CD4-positive, alpha-beta memory T cell (primary cell): ENCODE measurements at regions not wholly inside any gene's neighbourhood (a gene's known extent, or its start where the extent isn't known, plus 50 kb on each side); places are given as distances from the start of the nearest gene placed in this dataset.

Experiments
- CTCF ChIA-PET: fragments of 350-600 bp; sonication (Branson Sonifier 250); formaldehyde crosslinking; loops from one replicate; lab custom pipeline; 2021; ENCODE audit warnings: inconsistent platforms; ENCODE audit not compliant: partially characterized antibody; lab: Charles Lee
- POLR2A ChIA-PET: fragments of 350-600 bp; sonication (Branson Sonifier 250); formaldehyde crosslinking; loops from one replicate; lab custom pipeline; 2021; ENCODE audit not compliant: partially characterized antibody; lab: Charles Lee
- DNase-seq, 5 donors: peaks; one replicate each; pipeline versions ENCODE4 v3.0.0 to v3.0.0-alpha.2; 2020 to 2022; ENCODE audit warnings: mixed read lengths in 1 of 5
- H3K27ac ChIP-seq: one replicate; pipeline ENCODE4 v1.7.0; 2013; ENCODE audit warnings: low read depth, low read length
- H3K27me3 ChIP-seq: 2 replicates; pipeline ENCODE4 v1.7.0; 2013; ENCODE audit warnings: mild to moderate bottlenecking, low read length, moderate library complexity; ENCODE audit not compliant: insufficient read depth
- H3K36me3 ChIP-seq: 2 replicates; pipeline ENCODE4 v1.7.0; 2013; ENCODE audit warnings: mild to moderate bottlenecking, low read length, moderate library complexity; ENCODE audit not compliant: insufficient read depth
- H3K4me1 ChIP-seq: 2 replicates; pipeline ENCODE4 v1.7.0; 2013; ENCODE audit warnings: mild to moderate bottlenecking, low read length, moderate library complexity; ENCODE audit not compliant: insufficient read depth
- H3K4me3 ChIP-seq, 2 donors: one replicate each; pipeline ENCODE4 v1.7.0; 2013; ENCODE audit warnings: low read length in 2 of 2, mild to moderate bottlenecking in 1 of 2
- H3K9me3 ChIP-seq, 2 donors: one replicate each; pipeline ENCODE4 v1.7.0; 2013; ENCODE audit warnings: low read length in 2 of 2, control low read depth in 1 of 2; ENCODE audit not compliant: control insufficient read depth in 1 of 2
- H3K27ac Mint-ChIP-seq, 7 donors: one replicate each; pipeline ENCODE4 v1.8.0; 2020 to 2021; ENCODE audit warnings: mixed read lengths in 7 of 7, mild to moderate bottlenecking in 6 of 7, inconsistent platforms in 3 of 7, moderate library complexity in 3 of 7
- H3K27me3 Mint-ChIP-seq, 2 donors: one replicate each; pipeline ENCODE4 v1.8.0; 2020 to 2021; ENCODE audit warnings: mixed read lengths in 2 of 2
- H3K36me3 Mint-ChIP-seq, 2 donors: one replicate each; pipeline ENCODE4 v1.8.0; 2020 to 2021; ENCODE audit warnings: mixed read lengths in 2 of 2, inconsistent platforms in 1 of 2, mild to moderate bottlenecking in 1 of 2
- H3K4me1 Mint-ChIP-seq, 4 donors: one replicate each; pipeline ENCODE4 v1.8.0; 2020 to 2021; ENCODE audit warnings: mixed read lengths in 4 of 4, mild to moderate bottlenecking in 1 of 4
- H3K4me3 Mint-ChIP-seq, 8 donors: one replicate each; pipeline ENCODE4 v1.8.0; 2020 to 2021; ENCODE audit warnings: mixed read lengths in 8 of 8, mild to moderate bottlenecking in 7 of 8, moderate library complexity in 6 of 8, inconsistent platforms in 3 of 8
- H3K9me3 Mint-ChIP-seq, 8 donors: one replicate each; pipeline ENCODE4 v1.8.0; 2020 to 2021; ENCODE audit warnings: mixed read lengths in 8 of 8, mild to moderate bottlenecking in 5 of 8, inconsistent platforms in 3 of 8, moderate library complexity in 1 of 8
- intact Hi-C: fragments of 100-400 bp; cut with micrococcal nuclease; formaldehyde crosslinking; loops from one replicate; pipeline ENCODE4 v1.15.1; 2023

DNA sequence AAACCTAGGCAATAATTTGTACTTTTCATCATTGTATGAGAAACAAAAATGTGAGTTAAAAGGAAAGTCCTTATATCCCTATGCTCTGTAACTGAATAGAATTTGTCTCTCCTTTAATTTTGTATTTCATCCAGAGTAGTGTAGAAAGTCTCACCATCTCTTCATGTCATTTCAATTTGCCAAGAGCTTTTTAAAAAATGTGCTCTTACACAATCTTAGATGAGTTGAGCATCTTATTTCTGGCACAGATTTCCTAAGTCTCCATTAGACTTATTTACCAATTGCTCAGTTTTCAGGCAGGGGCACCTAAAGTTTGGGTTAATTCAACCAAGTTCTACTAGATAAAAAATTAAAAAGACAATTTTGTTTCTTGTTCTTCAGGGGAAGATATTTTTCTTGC, 201.5 kb upstream of the RBMS3 start:
- no peak for DNase-seq
- Mint-ChIP-seq H3K36me3 (no peaks in the 10 kb centered on the region), H3K4me1 (no peaks in the 10 kb centered on the region)

DNA sequence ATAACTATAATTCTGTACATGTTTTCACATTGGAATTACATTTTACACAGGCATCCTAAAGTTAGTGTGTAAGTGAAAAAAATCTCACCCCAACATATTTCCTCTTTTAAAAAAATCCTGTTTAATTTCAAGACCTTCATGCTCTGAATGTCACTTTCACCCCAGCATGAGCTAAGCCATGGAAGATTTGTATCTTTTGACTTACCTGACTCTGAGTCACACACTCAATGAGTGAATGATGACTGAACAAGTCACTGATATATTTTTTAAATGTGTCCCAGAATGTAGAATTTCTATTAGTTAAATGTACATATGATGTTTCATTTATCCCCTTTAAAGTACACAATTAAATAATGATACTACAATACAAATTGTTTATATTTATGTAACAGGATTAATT, 199.9 kb upstream of the RBMS3 start:
- Mint-ChIP-seq H3K4me1 (no peaks in the 10 kb centered on the region), H3K9me3 (peaks cover 2 to 8% (median 5%) of the 10 kb centered on the region in 8 donors), H3K4me3 (no peak overlapping the region), H3K36me3 (no peaks in the 10 kb centered on the region), H3K27me3 (no peaks in the 10 kb centered on the region), H3K27ac (no peak overlapping the region)
- Histone ChIP-seq H3K9me3 (no peaks in the 10 kb centered on the region), H3K36me3 (no peaks in the 10 kb centered on the region), H3K4me3 (no peak overlapping the region), H3K4me1 (no peaks in the 10 kb centered on the region), H3K27me3 (no peaks in the 10 kb centered on the region), H3K27ac (no peak overlapping the region)
- ChIA-PET POLR2A (no interaction called here), CTCF (no interaction called here)
- intact Hi-C loops = no loop called here
- DNase-seq = no peak

More for the DNA sequence above, 201.5 kb upstream of the RBMS3 start:
- Histone ChIP-seq H3K4me1 (no peaks in the 10 kb centered on the region), H3K9me3 (no peaks in the 10 kb centered on the region), H3K4me3 (no peak overlapping the region), H3K36me3 (no peaks in the 10 kb centered on the region), H3K27me3 (no peaks in the 10 kb centered on the region), H3K27ac (no peak overlapping the region)
- intact Hi-C loops = no loop called here
- ChIA-PET CTCF (no interaction called here), POLR2A (no interaction called here)
- Mint-ChIP-seq H3K4me3 (no peak overlapping the region), H3K9me3 (peaks cover 0 to 8% (median 3%) of the 10 kb centered on the region in 8 donors), H3K27me3 (no peaks in the 10 kb centered on the region), H3K27ac (no peak overlapping the region)

DNA sequence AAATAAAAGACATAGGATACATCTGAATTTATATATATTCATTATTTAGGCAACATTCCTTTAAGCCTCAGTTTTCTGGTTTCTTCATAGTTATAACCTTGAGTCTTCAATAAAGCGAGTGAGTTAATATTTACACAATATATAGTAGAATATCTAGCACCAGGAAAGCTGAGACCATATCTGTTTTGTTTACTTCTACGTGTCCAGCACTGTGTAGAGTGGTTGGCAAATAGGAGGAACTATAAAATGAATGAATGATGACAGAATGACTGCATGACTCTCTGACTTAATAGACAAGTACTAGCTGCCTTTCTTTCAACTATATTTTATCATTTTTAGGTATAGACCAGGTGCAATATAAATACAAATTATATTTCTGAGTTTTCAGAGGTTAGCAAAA, 197.8 kb upstream of the RBMS3 start:
- H3K4me3 ChIP-seq = no peak overlapping the region
- no peaks in the 10 kb centered on the region for H3K4me1 Mint-ChIP-seq
- no peaks in the 10 kb centered on the region for H3K36me3 Mint-ChIP-seq
- POLR2A ChIA-PET = no interaction called here
- no peaks in the 10 kb centered on the region for H3K36me3 ChIP-seq
- peaks cover 2 to 10% (median 6%) of the 10 kb centered on the region in 8 donors for H3K9me3 Mint-ChIP-seq
- CTCF ChIA-PET = no interaction called here
- H3K4me1 ChIP-seq = no peaks in the 10 kb centered on the region
- no peak overlapping the region for H3K27ac ChIP-seq
- H3K9me3 ChIP-seq = no peaks in the 10 kb centered on the region
- H3K27me3 Mint-ChIP-seq = no peaks in the 10 kb centered on the region
- H3K27me3 ChIP-seq = no peaks in the 10 kb centered on the region
- no peak overlapping the region for H3K4me3 Mint-ChIP-seq
- no peak overlapping the region for H3K27ac Mint-ChIP-seq
- intact Hi-C loops = no loop called here
- DNase-seq = no peak

DNA sequence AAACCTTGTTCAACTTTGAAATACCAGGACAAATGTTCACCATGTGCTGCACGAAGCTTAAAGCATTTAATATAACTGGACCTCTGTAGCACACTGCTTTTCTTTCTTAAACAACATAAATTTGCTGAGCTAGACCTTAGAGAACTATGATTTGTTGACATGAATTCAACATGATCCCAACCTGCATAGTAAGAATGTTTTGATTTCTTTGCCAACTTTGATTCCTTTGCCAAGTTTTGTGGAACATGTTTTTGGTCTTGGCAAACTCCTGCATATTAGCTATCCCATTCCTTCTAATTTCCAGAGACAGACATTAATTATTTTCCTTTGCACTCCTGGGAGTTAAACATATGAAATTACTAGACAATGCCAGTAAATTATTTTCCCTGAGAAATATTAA, 197.2 kb upstream of the RBMS3 start:
- H3K9me3 ChIP-seq = no peaks in the 10 kb centered on the region
- no peaks in the 10 kb centered on the region for H3K4me1 ChIP-seq
- CTCF ChIA-PET = no interaction called here
- no peak overlapping the region for H3K27ac Mint-ChIP-seq
- no peak for DNase-seq
- H3K9me3 Mint-ChIP-seq = peaks cover 2 to 13% (median 6%) of the 10 kb centered on the region in 8 donors
- H3K27me3 Mint-ChIP-seq = no peaks in the 10 kb centered on the region
- no peak overlapping the region for H3K4me3 Mint-ChIP-seq
- POLR2A ChIA-PET = no interaction called here
- no peak overlapping the region for H3K4me3 ChIP-seq
- H3K36me3 ChIP-seq = no peaks in the 10 kb centered on the region
- intact Hi-C loops = no loop called here
- H3K36me3 Mint-ChIP-seq = no peaks in the 10 kb centered on the region
- no peaks in the 10 kb centered on the region for H3K4me1 Mint-ChIP-seq
- no peak overlapping the region for H3K27ac ChIP-seq
- no peaks in the 10 kb centered on the region for H3K27me3 ChIP-seq

DNA sequence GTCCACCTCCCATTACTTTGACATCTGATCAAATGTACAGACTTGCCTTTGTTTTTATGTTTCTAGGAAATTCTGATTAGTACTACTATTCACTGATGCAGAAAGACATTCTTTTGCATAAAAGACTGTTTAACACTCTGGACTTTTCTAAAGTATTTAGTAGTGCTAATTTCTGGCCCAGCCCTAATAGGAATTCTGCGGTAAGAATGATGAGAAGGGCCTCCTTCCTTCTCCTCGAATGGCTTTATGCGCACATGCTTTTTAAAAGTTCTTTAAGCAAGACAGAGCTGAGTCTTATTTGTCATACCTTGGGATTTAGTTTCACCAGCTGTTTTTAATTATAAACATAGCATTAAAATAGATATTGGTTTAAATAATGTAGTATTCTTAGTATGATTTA, 192.3 kb upstream of the RBMS3 start:
- Mint-ChIP-seq H3K4me3 (no peak overlapping the region), H3K9me3 (peaks cover 0 to 17% (median 9%) of the 10 kb centered on the region in 8 donors), H3K4me1 (peaks cover 0 to 1% (median 0%) of the 10 kb centered on the region in 4 donors), H3K36me3 (no peaks in the 10 kb centered on the region), H3K27ac (no peak overlapping the region), H3K27me3 (no peaks in the 10 kb centered on the region)
- ChIA-PET POLR2A (no interaction called here), CTCF (no interaction called here)
- Histone ChIP-seq H3K27ac (no peak overlapping the region), H3K4me3 (no peak overlapping the region), H3K9me3 (no peaks in the 10 kb centered on the region), H3K36me3 (no peaks in the 10 kb centered on the region), H3K27me3 (no peaks in the 10 kb centered on the region), H3K4me1 (no peaks in the 10 kb centered on the region)
- DNase-seq = no peak
- intact Hi-C loops = no loop called here

DNA sequence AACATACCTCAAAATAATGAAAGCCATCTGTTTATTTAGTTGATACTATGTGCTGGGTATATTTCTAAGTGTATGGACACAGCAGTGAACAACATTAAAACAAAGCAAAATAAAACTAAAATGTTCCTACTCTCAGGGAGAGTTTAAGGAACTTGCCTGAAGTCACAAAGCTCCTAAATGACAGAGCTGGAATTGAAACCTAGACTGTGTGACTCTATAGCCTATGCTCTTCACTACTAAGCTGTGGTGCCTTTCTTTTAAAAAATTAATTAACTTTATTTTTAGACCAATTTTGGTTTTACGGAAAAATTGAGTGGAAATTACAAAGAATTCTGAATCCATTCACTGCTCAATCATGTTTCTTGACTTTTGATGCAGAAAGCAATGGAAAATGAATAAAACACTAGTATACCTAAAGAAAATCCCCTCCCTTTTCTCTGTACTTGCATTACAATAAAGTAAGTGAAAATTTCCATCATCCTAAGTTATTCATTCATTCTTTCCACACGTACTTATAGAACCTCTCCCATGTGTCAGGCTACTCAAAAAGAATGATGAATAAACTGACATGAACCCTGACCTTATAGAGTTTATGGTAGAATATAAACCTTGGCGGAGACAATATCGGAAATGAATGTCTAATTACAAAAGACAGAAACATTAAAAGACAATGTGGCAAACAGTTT, 189.8 kb upstream of the RBMS3 start:
- Mint-ChIP-seq H3K27ac (no peak overlapping the region), H3K27me3 (no peaks in the 10 kb centered on the region), H3K9me3 (peaks cover 2 to 19% (median 8%) of the 10 kb centered on the region in 8 donors), H3K36me3 (no peaks in the 10 kb centered on the region), H3K4me3 (no peak overlapping the region), H3K4me1 (peaks cover 0 to 1% (median 0%) of the 10 kb centered on the region in 4 donors)
- CTCF ChIA-PET = no interaction called here
- Histone ChIP-seq H3K36me3 (no peaks in the 10 kb centered on the region), H3K9me3 (no peaks in the 10 kb centered on the region), H3K27me3 (no peaks in the 10 kb centered on the region), H3K4me1 (no peaks in the 10 kb centered on the region), H3K4me3 (no peak overlapping the region), H3K27ac (no peak overlapping the region)
- POLR2A ChIA-PET = no interaction called here
- DNase-seq = no peak
- intact Hi-C loops = no loop called here

DNA sequence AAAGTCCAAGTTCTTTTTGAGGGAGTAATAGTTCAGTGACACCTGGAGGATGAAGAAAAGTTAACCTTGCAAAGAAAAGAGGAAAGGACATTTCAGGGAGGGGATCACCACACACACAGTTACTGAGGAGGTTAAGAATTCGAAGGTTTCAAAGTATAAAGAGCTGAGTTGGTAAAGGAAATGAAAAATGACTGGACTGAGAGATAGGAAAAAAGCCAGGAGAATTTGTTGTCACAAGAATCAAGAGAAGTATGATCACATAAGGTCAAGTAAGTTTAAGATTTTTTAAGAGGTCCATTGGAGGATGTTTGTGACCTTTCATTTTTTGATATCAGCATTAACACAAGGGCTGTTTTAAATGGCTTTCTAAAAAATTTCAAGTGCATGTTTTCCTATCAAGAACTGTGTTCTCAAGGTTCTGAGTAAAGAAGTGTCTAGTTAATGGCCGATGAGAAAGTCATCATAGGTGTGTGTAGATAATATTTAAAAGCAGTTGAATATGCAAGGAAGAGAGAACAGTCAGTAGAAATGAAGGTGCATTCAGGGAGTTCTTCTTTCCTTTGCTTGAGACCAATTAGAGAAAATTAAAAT, 189.2 kb upstream of the RBMS3 start:
- Histone ChIP-seq H3K27me3 (no peaks in the 10 kb centered on the region), H3K4me1 (no peaks in the 10 kb centered on the region), H3K27ac (no peak overlapping the region), H3K9me3 (no peaks in the 10 kb centered on the region), H3K4me3 (no peak overlapping the region), H3K36me3 (no peaks in the 10 kb centered on the region)
- Mint-ChIP-seq H3K27me3 (no peaks in the 10 kb centered on the region), H3K9me3 (peaks cover 4 to 15% (median 9%) of the 10 kb centered on the region in 8 donors), H3K4me1 (peaks cover 0 to 1% (median 0%) of the 10 kb centered on the region in 4 donors), H3K27ac (no peak overlapping the region), H3K4me3 (no peak overlapping the region), H3K36me3 (no peaks in the 10 kb centered on the region)
- intact Hi-C loops = no loop called here
- CTCF ChIA-PET = no interaction called here
- no peak for DNase-seq
- POLR2A ChIA-PET = no interaction called here
